Activated naive CD4-positive, alpha-beta T cell treated with Interleukin-2 at 50 U/mL for 16 hours (primary cell): ENCODE measurements at regions not wholly inside any gene's neighbourhood (a gene's known extent, or its start where the extent isn't known, plus 50 kb on each side); places are given as distances from the start of the nearest gene placed in this dataset.
"Not testable (repeated sequence)": the region's sequence is repeated elsewhere in the genome, so short reads cannot be mapped to it uniquely, and the experiment has no call there.

ENCODE experiments used
- DNase-seq: peaks from one replicate; pipeline ENCODE4 v3.0.0-alpha.2; 2020

GRCh38 chr18:42486271-42486670, 531.2 kb downstream of the PIK3C3 start:
- DNase-seq: no peak

- DNase-seq: no peak
Observed at GRCh38 chr18:42508683-42509296, 553.8 kb downstream of the PIK3C3 start.

DNA sequence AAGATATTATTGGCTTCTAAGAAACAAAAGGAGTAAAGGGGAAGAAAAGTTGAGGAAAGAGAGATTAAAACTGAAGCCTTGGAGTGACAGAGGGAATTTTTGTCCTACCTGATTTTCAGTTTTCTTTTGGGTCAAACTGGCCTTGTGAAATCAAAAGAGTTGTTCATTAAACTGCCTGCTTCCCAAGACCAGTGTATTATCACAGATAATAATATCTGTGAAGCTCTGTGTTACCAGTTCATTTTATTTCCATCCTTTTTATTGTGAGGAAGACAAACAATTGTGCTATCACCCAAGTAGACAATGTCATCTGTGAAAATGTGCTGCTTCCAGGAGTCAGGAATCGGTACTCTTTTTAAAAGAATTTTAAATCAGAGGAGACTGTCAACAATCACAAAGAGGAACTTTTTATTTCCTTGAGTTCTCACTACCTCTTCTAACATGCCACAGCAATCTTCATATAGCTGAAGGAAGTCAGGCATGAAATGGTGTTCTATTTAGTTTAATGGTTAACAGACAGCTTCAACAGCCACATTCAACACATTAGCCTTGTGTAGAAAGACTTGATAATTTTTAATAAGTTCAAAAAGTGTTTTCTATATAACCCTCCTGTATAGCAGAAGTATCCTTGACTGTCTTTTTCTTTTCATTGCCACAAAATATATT, 554.8 kb downstream of the PIK3C3 start:
- no peak for DNase-seq

- DNase-seq: no peak
Observed at GRCh38 chr18:42510540-42510939, 555.5 kb downstream of the PIK3C3 start.

- no peak for DNase-seq
Observed at GRCh38 chr18:42513441-42513840, 558.4 kb downstream of the PIK3C3 start.

- DNase-seq: no peak
Observed at GRCh38 chr18:42514512-42514911, 559.5 kb downstream of the PIK3C3 start.

DNA sequence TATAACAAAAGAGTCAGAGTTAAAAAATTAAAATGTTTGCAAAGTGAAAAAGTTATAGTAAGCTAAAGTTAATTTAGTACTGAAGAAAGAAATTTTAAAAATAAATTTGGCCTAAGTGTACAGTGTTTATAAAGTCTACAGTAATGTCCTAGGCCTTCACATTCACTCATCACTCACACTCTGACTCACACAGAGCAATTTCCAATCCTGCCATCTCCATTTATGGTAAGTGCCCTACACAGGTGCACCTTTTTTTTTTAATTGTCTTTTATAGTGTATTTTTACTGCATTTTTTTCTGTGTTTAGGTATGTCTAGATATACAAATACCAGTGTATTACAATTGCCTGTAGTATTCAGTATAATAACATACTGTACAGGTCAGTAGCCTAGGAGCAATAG, 562.9 kb downstream of the PIK3C3 start:
- no peak for DNase-seq

DNA sequence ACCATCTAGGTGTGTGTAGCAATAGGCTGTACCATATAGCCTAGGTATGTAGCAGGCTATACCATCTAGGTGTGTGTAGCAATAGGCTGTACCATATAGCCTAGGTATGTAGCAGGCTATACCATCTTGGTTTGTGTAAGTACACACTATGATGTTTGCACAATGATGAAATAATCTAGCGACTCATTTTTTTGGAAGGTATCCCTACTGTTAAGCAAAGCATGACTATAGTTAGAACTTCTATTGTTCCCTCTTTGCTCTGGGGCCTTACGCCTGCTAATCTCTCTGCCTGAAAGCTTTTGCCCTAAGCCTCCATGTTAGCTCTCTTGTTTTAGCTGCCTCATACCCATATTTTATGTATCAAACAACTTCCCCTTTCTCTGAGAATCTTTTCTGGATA, 563.3 kb downstream of the PIK3C3 start:
- not testable (repeated sequence) for DNase-seq

GRCh38 chr18:42520138-42520537, 565.1 kb downstream of the PIK3C3 start:
- no peak for DNase-seq

- DNase-seq: no peak
Observed at GRCh38 chr18:42525905-42526304, 570.9 kb downstream of the PIK3C3 start.

DNA sequence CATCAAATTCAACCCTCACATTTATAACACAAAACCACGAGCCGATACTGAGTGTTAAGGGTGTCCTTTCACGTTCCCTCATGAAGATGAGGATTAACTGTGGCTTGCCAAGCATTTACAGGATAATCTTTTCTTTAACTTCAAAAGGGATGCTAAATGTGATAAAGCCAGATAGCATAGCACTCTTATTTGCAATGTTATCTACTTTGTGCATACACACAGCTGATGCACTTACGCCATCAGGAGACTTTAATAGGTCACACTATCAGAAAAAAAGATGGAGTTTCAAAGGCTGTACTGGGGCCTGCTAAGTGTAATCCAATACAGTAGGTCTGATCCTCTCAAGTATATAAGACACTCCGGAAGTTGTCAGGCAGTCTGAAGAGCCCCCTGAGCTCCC, 572.7 kb downstream of the PIK3C3 start:
- no peak for DNase-seq

- no peak for DNase-seq
Observed at GRCh38 chr18:42530276-42530675, 575.2 kb downstream of the PIK3C3 start.

DNA sequence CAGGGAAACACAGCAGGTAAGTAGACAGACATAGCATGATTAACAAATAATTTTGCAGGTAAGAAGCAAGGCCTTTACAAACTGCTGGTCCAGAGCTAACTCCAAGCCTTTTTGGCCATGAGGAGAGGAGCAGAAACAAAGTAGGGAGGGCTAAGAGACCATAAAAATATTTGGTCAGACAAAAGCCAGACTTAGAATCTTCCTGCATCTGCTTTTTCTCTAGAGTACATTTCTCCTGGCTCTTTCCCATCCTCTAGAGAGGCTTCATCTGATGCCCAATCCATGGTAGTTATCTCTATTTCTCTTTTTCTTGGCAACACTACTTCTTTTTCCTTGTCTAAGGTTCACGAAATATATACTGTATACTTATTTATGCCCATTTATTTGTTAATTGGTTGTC, 577.1 kb downstream of the PIK3C3 start:
- DNase-seq: no peak

DNA sequence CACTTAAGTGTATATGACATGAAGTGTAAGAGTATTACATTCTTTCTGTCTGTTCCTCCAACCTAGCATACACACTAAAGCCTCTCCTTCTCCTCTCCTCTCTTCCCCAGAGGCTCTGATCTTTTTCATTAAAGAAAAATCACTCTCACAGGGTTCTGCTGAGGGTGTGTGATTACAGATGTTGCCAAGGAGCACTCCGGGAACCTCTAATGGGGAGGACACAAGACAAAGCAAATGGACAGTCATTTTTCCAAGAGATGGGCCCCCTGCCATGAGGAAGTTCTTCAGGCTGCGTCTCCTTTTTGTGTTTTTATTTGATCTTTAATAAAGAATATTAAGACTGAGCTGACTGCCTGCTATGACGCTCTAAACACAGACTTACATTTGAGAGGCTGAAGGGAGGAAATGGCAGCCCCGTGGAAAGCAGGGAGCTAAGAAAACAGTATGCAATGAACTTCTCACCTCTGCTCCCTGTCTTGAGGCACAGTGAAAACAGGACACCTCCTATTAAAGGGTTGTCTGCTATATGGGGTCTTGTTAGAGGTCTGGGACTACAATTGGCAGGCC, 578.1 kb downstream of the PIK3C3 start:
- no peak for DNase-seq

GRCh38 chr18:42533616-42534015, 578.6 kb downstream of the PIK3C3 start:
- no peak for DNase-seq

DNA sequence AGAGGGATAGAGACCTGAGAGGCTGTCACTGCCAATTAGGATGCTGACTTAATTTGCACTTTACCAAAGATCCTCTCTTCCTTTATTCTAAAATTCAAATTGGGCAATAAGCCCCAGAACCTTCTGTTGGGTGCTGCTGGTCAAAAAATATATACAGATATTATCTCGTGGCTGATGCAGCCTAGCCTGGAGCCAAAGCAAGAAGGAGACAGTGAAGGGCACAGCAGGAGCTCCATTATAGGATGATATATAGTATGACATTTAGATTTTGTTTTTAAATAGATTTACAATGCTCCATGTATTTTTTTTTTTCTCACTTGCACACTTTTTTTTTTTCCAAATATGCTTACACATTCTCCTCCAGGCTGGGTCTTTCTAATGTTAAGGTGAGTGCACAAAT, 579.3 kb downstream of the PIK3C3 start:
- DNase-seq: no peak

- no peak for DNase-seq
Observed at GRCh38 chr18:42536442-42536841, 579.0 kb downstream of the RIT2 start.

GRCh38 chr18:42537291-42537690, 578.2 kb downstream of the RIT2 start:
- no peak for DNase-seq

DNA sequence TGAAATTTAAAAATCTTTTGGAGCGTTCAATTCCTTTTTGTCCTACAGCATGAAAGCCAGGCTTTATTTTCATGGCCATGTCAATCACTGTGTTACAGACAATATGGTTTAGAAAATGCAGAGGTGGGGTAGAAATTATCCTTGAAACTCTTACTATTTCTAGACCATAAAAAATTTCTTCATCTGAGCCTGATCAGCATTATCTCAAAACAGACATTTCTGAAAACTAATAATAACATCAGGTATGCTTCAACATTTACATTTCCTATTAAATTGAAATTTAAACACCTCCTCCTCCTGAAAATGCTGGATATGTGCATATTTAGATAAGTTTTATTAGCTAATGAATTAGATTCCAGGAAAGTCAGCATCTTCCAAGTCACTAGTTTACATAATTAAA, 570.6 kb downstream of the RIT2 start:
- no peak for DNase-seq

DNA sequence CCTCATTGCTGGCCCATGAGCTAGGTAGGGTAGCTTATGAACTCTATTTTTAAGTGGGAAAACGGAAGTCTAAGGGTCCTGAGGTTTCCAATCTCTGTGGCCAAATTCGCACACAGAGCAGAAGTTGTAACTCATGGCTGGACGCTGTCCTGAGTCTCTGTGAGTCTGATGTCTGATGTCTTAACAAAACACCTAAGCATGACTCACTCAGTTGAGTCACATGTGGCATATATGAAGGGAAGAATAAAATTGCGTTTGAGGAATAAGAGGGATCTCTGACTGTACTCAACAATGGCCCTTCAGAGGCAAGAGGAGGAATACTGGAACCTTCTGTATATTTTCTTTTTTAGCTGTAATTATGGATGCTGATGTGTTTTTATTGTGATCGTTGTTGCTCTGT, 569.7 kb downstream of the RIT2 start:
- no peak for DNase-seq

- DNase-seq: no peak
Observed at GRCh38 chr18:42548493-42548892, 567.0 kb downstream of the RIT2 start.

GRCh38 chr18:42549596-42549995, 565.9 kb downstream of the RIT2 start:
- no peak for DNase-seq

GRCh38 chr18:42552559-42552958, 562.9 kb downstream of the RIT2 start:
- not testable (repeated sequence) for DNase-seq

DNA sequence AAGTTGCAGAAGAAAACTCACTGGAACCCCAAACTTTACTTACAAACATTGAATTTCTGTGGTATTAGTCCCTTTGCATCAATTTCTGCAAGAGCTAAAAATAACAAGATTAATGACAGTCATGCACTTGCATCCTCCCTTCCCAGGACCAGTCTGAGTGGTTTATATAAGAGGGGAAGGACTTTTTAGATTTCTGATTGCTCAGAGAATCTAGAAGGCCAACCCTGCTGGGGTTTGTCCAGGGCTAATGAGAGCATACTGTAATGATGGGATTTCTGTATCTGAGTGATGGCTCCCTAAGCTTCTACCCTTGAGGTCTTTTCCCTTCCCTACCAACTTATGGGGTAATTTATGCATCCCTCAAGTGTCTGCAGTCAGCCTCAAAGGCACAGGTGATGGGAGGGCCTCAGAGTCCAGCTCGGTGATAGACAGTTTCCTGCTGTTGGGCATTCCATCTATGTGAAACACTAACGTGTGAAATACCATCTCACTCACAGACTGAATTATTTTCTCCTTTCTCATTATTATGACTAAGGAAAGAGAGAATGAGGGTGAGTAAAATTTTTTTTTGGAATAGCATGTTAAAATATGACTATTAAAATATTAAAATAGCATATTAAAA, 556.3 kb downstream of the RIT2 start:
- no peak for DNase-seq
